ENCODE measurements at regions not wholly inside any gene's neighbourhood (a gene's known extent, or its start where the extent isn't known, plus 50 kb on each side); places are given as distances from the start of the nearest gene placed in this dataset.

- TF ChIP-seq CTCF (optimal IDR thresholded peaks at IDR 0.05 in 1 of 3, IDR thresholded peaks at IDR 0.05 in 1 of 3, conservative IDR thresholded peaks at IDR 0.05 in 1 of 3; ENCODE audit: extremely low read depth in 1 of 3, insufficient read depth in 2 of 3, low read length in 3 of 3) (no peak), EZH2 (IDR thresholded peaks at IDR 0.05; ENCODE audit: low read length) (no peak)
These were observed 556.1 kb downstream of the CMPK2 start for GRCh38 chr2:6309415-6310255.
